GM10266 (cell line): ENCODE measurements at regions not wholly inside any gene's neighbourhood (a gene's known extent, or its start where the extent isn't known, plus 50 kb on each side); places are given as distances from the start of the nearest gene placed in this dataset.
"Not testable (repeated sequence)": the region's sequence is repeated elsewhere in the genome, so short reads cannot be mapped to it uniquely, and the experiment has no call there.

ENCODE experiments used
- DNase-seq: peaks from one replicate; pipeline ENCODE4 v3.0.0; 2012; ENCODE audit errors: extremely low spot score
- TF ChIP-seq, protein P1 (sequence below): IDR thresholded peaks from 2 replicates; pipeline ENCODE4 v1.5.1; 2012; ENCODE audit warnings: mild to moderate bottlenecking, low read depth; ENCODE audit not compliant: control insufficient read depth, insufficient read depth; ENCODE audit errors: missing control alignments

GRCh38 chr10:131821378-131822012 lies 79.3 kb upstream of the PPP2R2D start:
- DNase-seq = no peak
- TF ChIP-seq, protein P1, sequence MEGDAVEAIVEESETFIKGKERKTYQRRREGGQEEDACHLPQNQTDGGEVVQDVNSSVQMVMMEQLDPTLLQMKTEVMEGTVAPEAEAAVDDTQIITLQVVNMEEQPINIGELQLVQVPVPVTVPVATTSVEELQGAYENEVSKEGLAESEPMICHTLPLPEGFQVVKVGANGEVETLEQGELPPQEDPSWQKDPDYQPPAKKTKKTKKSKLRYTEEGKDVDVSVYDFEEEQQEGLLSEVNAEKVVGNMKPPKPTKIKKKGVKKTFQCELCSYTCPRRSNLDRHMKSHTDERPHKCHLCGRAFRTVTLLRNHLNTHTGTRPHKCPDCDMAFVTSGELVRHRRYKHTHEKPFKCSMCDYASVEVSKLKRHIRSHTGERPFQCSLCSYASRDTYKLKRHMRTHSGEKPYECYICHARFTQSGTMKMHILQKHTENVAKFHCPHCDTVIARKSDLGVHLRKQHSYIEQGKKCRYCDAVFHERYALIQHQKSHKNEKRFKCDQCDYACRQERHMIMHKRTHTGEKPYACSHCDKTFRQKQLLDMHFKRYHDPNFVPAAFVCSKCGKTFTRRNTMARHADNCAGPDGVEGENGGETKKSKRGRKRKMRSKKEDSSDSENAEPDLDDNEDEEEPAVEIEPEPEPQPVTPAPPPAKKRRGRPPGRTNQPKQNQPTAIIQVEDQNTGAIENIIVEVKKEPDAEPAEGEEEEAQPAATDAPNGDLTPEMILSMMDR = no peak

- DNase-seq = no peak
- TF ChIP-seq, protein P1 = no peak
Observed at GRCh38 chr10:131822013-131822691, 78.7 kb upstream of the PPP2R2D start.

GRCh38 chr10:131822692-131823245 lies 78.0 kb upstream of the PPP2R2D start:
- TF ChIP-seq, protein P1 = no peak
- no peak for DNase-seq

GRCh38 chr10:131823601-131824099 lies 77.2 kb upstream of the PPP2R2D start:
- not testable (repeated sequence) for DNase-seq

DNA sequence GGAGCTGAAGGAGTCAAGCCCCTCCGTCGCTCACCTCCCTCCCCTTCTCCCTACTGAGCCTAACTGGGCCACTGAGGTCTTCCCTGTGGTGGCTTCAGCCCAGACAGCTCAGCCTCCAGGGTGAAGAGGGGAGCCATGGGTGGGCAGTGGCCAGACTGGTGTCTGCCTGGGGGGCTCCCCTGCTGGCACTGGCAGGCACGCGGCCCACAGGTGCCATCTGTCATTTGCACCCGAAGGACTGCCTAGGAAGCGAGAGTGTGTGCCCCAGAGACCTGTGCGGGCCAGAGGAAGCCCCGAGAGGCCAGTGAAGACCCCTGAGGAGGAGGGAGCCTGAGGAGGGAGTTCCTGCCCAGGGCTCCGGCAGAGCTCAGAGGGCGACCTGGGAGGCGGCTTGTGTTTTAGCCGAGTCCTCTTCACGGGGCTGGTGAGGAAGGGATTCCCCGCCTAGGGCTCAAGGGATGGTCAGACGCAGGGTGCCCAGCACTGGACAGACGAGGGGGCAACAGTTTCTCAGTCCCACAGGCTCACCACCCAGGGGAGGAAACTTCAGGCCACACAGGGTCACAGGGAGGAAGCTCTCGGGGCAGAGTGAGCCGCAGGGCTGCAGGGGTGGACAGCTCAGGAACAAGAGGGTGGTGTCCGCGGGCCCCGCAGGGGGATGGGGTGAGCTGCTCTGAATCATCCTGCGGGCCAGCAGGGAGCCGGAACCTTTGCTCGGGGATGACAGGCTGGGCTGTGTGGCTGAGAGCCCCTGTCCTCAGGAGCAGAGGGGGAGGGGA lies 76.2 kb upstream of the PPP2R2D start:
- TF ChIP-seq, protein P1 = no peak
- DNase-seq = no peak

DNA sequence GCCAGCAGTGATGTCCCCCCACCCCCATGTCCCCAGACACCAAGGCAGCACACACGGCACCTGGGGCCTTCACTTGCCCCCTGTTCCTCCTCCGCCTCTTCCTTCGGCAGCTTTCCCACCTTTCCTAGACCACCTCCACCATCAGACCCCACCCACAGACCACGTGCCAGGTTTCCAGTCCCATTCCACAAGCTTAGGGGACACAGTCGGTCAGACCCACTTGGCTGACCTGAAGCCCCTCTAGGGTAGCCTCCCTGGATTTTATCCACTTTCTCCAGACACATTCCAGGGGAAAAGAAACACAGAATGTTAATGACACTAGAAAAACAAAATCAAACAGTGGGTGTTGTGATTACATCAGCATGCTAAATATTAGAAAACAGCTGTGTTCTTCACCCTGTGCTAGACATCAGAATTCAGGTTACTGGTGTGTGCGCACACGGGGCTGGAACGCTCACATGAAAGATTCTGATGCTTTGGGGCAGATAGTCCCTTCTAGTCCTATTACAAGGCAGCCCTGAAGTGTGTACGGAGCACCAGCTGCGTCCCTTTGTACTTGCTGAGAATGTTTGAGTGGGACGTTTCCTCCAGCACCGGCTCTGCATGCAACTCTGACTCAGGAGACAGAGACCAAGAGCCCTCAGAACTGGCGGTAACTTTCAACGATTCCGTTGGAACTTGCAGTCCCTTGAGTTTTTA lies 75.5 kb upstream of the PPP2R2D start:
- TF ChIP-seq, protein P1 = no peak
- no peak for DNase-seq

- TF ChIP-seq, protein P1 = no peak
- no peak for DNase-seq
Observed at GRCh38 chr10:131825960-131826650, 74.7 kb upstream of the PPP2R2D start.
